HG03342 (cell line): ENCODE measurements at regions not wholly inside any gene's neighbourhood (a gene's known extent, or its start where the extent isn't known, plus 50 kb on each side); places are given as distances from the start of the nearest gene placed in this dataset.
A peak's percentile ranks its signal among the peaks of the same experiment; 100 is the strongest.

Experiments
- ATAC-seq: cut with Tn5 transposase; IDR thresholded peaks from one replicate; pipeline ENCODE4 v1.9.1; 2021; ENCODE audit warnings: mild to moderate bottlenecking, moderate library complexity; ENCODE audit not compliant: unreplicated experiment

DNA sequence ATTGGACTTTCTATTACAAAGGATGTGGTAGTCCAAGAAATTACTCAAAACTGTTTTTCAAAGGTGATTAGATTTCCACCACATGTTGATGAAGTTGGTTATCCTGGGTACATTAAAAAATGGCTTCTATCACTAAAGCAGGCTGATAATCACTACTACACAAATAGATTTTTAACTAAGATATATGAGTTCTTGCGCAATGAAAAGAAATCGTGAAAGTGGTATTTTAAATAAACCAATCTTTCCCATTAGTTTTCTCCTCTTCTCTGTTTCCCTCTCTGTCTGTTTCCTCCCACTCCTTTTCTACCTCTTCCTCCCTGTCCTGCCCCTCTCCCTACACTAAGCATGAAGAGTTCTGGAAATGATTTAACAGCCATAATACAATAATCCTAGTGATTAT lies 487.9 kb upstream of the CITED2 start:
- ATAC-seq, result no peak

GRCh38 chr6:139860203-139860602 lies 485.8 kb upstream of the CITED2 start:
- no peak for ATAC-seq

DNA sequence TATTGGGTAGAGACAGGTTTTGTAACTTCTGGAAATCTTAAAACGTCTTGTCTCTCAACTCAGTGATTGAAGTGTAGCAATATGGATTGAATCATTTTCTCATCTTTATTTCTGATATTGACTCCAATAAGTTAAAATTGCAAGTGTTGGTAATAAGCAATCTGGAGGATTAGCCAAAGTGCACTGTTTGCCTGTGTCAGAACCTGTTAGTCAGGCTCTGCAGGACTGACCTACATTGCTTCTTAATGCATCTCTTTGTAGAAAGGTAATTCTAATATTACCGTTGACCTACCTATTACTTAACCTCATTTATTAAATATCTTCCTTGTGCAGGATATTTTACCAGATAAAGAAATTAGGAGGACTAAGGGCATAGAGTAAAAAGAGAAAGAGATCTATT lies 484.0 kb upstream of the CITED2 start:
- ATAC-seq, result no peak

- no peak for ATAC-seq
Measured at GRCh38 chr6:139857143-139857542, 482.7 kb upstream of the CITED2 start.

DNA sequence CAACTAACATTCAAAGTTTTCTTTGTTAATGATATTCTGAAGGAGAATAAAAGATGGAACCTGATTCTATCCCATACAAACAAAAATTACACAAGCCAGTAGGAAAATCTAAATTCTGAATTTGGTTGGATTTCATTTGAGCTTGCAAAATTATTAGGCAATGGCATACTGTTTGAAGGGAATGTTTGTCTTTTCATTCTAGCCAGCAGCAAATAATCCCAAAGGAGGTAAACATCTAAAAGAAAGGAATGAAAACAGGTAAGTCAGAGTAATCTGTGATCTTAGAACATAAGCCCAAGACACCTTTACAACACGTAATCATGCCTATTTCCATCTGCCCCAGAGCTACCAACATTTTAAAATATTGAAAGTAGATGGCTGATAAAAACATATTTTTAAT lies 482.1 kb upstream of the CITED2 start:
- ATAC-seq, result no peak

DNA sequence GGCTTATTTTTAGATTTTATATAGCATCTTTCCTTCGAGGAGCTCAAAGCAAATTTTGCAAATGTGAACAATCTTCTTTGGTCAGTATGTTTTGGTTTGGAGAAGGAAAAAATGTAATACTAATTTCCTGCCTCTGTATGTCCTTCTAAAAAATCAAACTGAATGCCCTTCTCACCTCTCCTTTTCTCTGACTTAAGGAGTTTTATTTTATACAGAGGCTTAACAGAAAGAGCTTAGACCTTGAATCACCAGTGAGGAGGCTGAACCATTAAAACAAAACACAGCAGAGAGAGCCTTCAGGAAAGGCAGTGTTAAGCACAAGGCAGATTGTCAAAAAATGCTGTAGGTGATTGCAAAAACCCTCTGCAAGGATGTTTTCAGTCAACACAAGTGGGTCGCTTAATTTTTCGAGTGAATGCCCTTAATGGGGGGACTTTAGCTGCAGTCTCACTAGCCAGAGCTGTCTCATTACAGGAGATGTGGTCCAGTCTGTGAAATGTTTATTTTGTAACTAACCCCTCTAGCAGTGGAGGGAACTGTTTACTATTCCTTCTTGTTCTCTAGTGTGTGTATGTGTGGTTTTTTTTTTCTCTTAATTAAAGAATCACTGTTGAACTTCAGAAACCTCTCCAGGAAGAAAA lies 481.3 kb upstream of the CITED2 start:
- no peak for ATAC-seq

GRCh38 chr6:139853302-139853992 lies 479.0 kb upstream of the CITED2 start:
- no peak for ATAC-seq

DNA sequence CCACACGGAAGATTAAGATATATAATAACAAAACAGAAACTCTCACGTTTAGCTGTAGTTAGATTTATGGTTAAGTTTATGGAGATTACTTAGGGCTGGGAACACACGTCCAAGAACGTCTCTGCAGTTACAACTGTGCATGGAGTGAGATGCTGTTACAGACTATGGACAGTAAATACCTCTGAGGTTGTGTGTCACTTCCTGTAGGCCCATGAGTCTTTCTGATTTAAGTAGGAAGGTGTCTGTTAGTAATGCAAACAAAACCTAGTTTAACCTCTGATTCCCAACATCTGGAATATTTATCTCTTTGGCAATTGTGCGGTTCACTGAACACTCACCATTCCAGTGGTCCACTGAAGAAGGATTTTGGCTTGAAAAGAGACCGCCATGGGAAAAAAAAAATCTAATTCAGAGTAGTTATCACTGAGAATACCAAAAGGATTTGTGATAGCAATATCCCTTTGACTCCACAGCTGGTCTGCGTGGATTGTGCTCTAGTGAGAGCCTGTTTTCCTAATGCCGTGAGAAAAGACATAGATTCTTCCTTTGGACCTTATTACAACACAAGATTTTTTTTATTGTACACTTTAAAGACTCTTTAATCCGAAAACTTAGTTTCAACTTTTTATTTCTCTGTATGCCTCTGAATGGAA lies 478.2 kb upstream of the CITED2 start:
- ATAC-seq, result no peak

- no peak for ATAC-seq
Measured at GRCh38 chr6:139852067-139852466, 477.6 kb upstream of the CITED2 start.

DNA sequence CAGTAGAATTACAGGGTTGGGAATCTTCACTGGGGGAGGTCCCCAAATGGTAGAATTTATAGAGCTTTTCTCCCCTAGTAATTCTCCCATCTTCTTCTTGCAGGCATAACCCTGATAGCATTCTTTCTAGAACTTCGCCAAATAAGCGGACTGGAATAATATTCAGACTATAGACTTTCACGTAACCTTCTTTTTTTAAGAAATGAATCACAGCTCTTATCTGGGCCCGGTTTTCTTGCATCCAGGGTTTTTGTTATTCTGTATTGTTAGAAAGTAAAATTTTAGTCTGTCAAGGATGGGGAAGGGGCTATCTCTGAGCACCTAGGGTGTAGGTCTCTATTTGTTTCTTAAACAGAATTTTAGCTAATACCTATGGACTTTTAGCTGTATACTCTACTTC lies 476.8 kb upstream of the CITED2 start:
- ATAC-seq, result no peak

GRCh38 chr6:139850512-139850911 lies 476.1 kb upstream of the CITED2 start:
- ATAC-seq, result no peak

DNA sequence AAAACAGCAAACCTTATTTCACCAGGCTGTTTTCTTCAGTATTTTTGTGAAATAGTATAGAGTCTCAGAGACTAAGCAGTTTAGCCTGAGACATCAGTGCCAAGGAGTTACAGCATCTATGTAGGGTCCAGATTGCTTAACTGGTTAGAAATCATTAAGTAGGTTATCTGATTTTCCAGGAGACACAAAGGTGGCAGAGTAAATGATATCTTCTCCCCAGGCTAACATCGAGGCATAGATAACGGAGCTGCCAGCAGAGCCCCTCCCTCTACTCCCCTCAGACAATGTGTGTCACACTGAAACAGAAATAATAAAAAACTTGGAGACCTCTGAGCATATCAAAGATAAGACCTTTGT lies 473.0 kb upstream of the CITED2 start:
- no peak for ATAC-seq

DNA sequence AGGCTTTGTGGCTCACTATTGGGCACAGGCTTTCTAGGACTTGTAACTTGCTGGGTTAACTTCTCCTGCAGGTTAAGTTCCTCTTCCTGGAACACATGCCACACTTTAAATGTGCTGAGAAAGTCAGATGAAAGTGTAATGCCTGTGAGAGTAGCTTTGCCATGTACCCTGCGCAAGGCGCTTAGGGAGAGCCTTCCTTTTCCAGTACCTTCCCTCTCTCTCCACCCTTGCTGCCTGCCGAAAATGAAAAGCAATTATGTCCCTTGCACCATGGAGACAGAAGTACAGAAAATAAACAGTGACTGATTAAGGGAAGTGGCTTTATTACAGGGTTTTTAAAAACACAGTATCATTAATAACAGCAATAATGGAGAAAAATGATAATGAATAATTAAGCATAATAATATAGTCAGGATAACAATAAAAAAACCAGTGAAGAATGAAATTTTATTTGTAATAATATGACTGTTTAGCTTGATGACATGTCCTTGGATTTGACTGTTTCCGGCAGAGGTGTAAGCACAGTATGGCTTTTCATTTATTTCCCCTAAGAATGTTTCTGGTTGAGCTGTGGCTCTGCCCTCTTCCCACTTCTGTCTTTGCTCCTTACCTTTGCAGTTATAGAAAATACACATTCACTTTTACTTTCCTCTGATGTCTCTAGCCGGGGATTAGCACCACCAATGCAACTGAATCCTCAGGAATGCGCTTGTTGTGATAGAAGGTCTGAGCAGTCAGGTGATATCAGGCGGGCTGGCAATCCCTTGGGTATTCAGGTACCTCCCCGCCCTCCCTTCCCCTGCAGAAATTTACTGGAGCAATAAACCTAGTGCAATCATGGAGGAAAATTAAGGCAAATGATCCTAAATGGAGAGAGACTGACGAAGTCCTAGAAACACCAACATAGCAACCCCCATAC lies 472.3 kb upstream of the CITED2 start:
- peak; percentile 63 for ATAC-seq

GRCh38 chr6:139844907-139845306 lies 470.5 kb upstream of the CITED2 start:
- ATAC-seq, result no peak

- peak; percentile 83 for ATAC-seq
Measured at GRCh38 chr6:139841794-139842215, 467.4 kb upstream of the CITED2 start.

GRCh38 chr6:139839506-139840156 lies 465.2 kb upstream of the CITED2 start:
- ATAC-seq, result no peak

DNA sequence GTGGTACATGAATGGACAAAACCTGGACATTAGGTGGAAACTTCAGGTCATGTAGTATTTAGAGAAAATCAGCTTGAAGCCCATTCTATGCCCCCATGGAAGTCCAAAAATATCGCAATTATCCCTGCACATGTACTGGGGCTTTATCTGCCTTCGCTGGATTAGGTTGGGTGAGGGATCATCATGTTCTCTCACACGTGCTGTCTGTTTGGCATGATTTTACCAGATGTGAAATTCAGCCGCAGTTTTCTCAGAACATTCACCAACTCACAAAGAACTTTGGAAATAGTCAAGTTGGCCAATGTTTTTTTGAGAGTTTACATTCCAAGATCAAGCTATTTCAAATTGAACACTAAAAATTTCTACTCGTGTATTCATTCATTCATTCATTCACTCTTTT lies 459.8 kb upstream of the CITED2 start:
- no peak for ATAC-seq

- no peak for ATAC-seq
Measured at GRCh38 chr6:139833592-139833991, 459.1 kb upstream of the CITED2 start.

- no peak for ATAC-seq
Measured at GRCh38 chr6:139832493-139833305, 458.3 kb upstream of the CITED2 start.

GRCh38 chr6:139829576-139829975 lies 455.1 kb upstream of the CITED2 start:
- ATAC-seq, result no peak
